WTC11 (cell line): ENCODE measurements at regions not wholly inside any gene's neighbourhood (a gene's known extent, or its start where the extent isn't known, plus 50 kb on each side); places are given as distances from the start of the nearest gene placed in this dataset.

Experiments used
- ATAC-seq: fragments of 200-7000 bp; cut with Tn5 transposase; 2 replicates; pipeline ENCODE4 v1.10.0; 2021; ENCODE audit warnings: mild to moderate bottlenecking, moderate library complexity
- CTCF ChIA-PET: fragments of 300-600 bp; sonication (Branson Sonifier 250); formaldehyde crosslinking; loops from one replicate; lab custom pipeline; 2021; ENCODE audit warnings: antibody characterized with exemption; lab: Charles Lee
- POLR2A ChIA-PET: fragments of 350-600 bp; sonication (Branson Sonifier 250); formaldehyde crosslinking; loops from one replicate; lab custom pipeline; 2021; ENCODE audit warnings: antibody characterized with exemption; lab: Charles Lee
- DNase-seq: peaks from one replicate; pipeline ENCODE4 v3.0.0; 2021; ENCODE audit warnings: low spot score
- H3K27ac Mint-ChIP-seq: 2 replicates; pipeline ENCODE4 v1.8.0; 2021; ENCODE audit warnings: mixed read lengths
- H3K27me3 Mint-ChIP-seq: 2 replicates; pipeline ENCODE4 v1.8.0; 2021; ENCODE audit warnings: low read depth, mild to moderate bottlenecking, moderate library complexity, mixed read lengths
- H3K36me3 Mint-ChIP-seq: 2 replicates; pipeline ENCODE4 v1.8.0; 2021; ENCODE audit warnings: mixed read lengths
- H3K4me1 Mint-ChIP-seq: 2 replicates; pipeline ENCODE4 v1.8.0; 2022; ENCODE audit warnings: mixed read lengths
- H3K4me3 Mint-ChIP-seq: 2 replicates; pipeline ENCODE4 v1.8.0; 2021; ENCODE audit warnings: mild to moderate bottlenecking, moderate library complexity, mixed read lengths
- H3K9me3 Mint-ChIP-seq: 2 replicates; pipeline ENCODE4 v1.8.0; 2021; ENCODE audit warnings: mixed read lengths
- CREB1 ChIP-seq: sonication (generic); formaldehyde crosslinking; IDR thresholded peaks from 2 replicates; pipeline ENCODE4 v1.8.0; 2023; ENCODE audit warnings: mild to moderate bottlenecking, missing genetic modification reagents
- ESRRA ChIP-seq: sonication (generic); formaldehyde crosslinking; IDR thresholded peaks from 2 replicates; pipeline ENCODE4 v1.8.1; 2022; ENCODE audit warnings: mild to moderate bottlenecking, missing genetic modification reagents, borderline replicate concordance
- ETV6 ChIP-seq: sonication (generic); formaldehyde crosslinking; IDR thresholded peaks from 2 replicates; pipeline ENCODE4 v1.8.1; 2022; ENCODE audit warnings: mild to moderate bottlenecking, missing genetic modification reagents
- FOXJ3 ChIP-seq: sonication (generic); formaldehyde crosslinking; IDR thresholded peaks from 2 replicates; pipeline ENCODE4 v1.9.0; 2021; ENCODE audit warnings: missing genetic modification reagents, mild to moderate bottlenecking, borderline replicate concordance
- FOXP1 ChIP-seq: sonication (generic); formaldehyde crosslinking; IDR thresholded peaks from 2 replicates; pipeline ENCODE4 v1.8.0; 2022; ENCODE audit warnings: missing genetic modification reagents, mild to moderate bottlenecking, moderate library complexity, borderline replicate concordance
- GABPB1 ChIP-seq: sonication (generic); formaldehyde crosslinking; IDR thresholded peaks from 2 replicates; pipeline ENCODE4 v1.8.1; 2023; ENCODE audit warnings: mild to moderate bottlenecking, missing genetic modification reagents
- IRF1 ChIP-seq: sonication (generic); formaldehyde crosslinking; IDR thresholded peaks from 2 replicates; pipeline ENCODE4 v1.8.0; 2023; ENCODE audit warnings: missing genetic modification reagents
- IRF2 ChIP-seq: sonication (generic); formaldehyde crosslinking; IDR thresholded peaks from 2 replicates; pipeline ENCODE4 v1.8.0; 2022; ENCODE audit warnings: low read depth, missing genetic modification reagents, borderline replicate concordance
- JUN ChIP-seq: sonication (generic); formaldehyde crosslinking; IDR thresholded peaks from 2 replicates; pipeline ENCODE4 v1.8.0; 2023; ENCODE audit warnings: mild to moderate bottlenecking, missing genetic modification reagents
- MXD4 ChIP-seq: fragments of 250-450 bp; sonication (Bioruptor Pico); IDR thresholded peaks from 2 replicates; pipeline ENCODE4 v1.8.0; 2021; ENCODE audit warnings: mild to moderate bottlenecking, moderate library complexity, borderline replicate concordance
- MYBL2 ChIP-seq: sonication (generic); formaldehyde crosslinking; IDR thresholded peaks from 2 replicates; pipeline ENCODE4 v1.8.1; 2023; ENCODE audit warnings: mild to moderate bottlenecking, moderate library complexity, missing genetic modification reagents
- NFATC4 ChIP-seq: fragments of 250-450 bp; sonication (Bioruptor Pico); IDR thresholded peaks from 2 replicates; pipeline ENCODE4 v1.9.0; 2021; ENCODE audit warnings: mild to moderate bottlenecking
- RELA ChIP-seq: sonication (generic); formaldehyde crosslinking; IDR thresholded peaks from 2 replicates; pipeline ENCODE4 v1.8.1; 2022; ENCODE audit warnings: missing genetic modification reagents, mild to moderate bottlenecking, borderline replicate concordance
- SOX15 ChIP-seq: fragments of 250-450 bp; sonication (Bioruptor Pico); IDR thresholded peaks from 2 replicates; pipeline ENCODE4 v1.9.0; 2021; ENCODE audit warnings: mild to moderate bottlenecking
- STAT6 ChIP-seq: sonication (generic); formaldehyde crosslinking; conservative IDR thresholded peaks from 2 replicates; pipeline ENCODE4 v1.8.1; 2023; ENCODE audit warnings: mild to moderate bottlenecking, low read depth, missing genetic modification reagents, moderate library complexity
- TP53 ChIP-seq: sonication (generic); formaldehyde crosslinking; IDR thresholded peaks from 2 replicates; pipeline ENCODE4 v1.8.1; 2023; ENCODE audit warnings: mild to moderate bottlenecking, missing genetic modification reagents
- USF2 ChIP-seq: sonication (generic); formaldehyde crosslinking; IDR thresholded peaks from 2 replicates; pipeline ENCODE4 v1.8.1; 2023; ENCODE audit warnings: mild to moderate bottlenecking, missing genetic modification reagents, moderate library complexity
- ZNF121 ChIP-seq: sonication (generic); formaldehyde crosslinking; IDR thresholded peaks from 2 replicates; pipeline ENCODE4 v1.8.0; 2023; ENCODE audit warnings: missing genetic modification reagents
- ZNF317 ChIP-seq: sonication (generic); formaldehyde crosslinking; IDR thresholded peaks from 2 replicates; pipeline ENCODE4 v1.8.1; 2023; ENCODE audit warnings: low read depth, mild to moderate bottlenecking, moderate library complexity, missing genetic modification reagents, borderline replicate concordance

GRCh38 chr2:42969231-42970150 lies 177.1 kb upstream of the HAAO start:
- no peaks in the 10 kb centered on the region for H3K27me3 Mint-ChIP-seq
- H3K36me3 Mint-ChIP-seq, result no peaks in the 10 kb centered on the region
- H3K4me3 Mint-ChIP-seq, result no peak overlapping the region
- H3K9me3 Mint-ChIP-seq, result peaks cover 8% of the 10 kb centered on the region
- DNase-seq (no peak), ATAC-seq (no peak)
- ChIA-PET CTCF (no interaction called here), POLR2A (no interaction called here)
- no peak overlapping the region for H3K27ac Mint-ChIP-seq
- TF ChIP-seq RELA (CRISPR knock-in tag), result no peak
- TF ChIP-seq ETV6 (CRISPR knock-in tag), result no peak
- no peak for TF ChIP-seq GABPB1 (CRISPR knock-in tag)
- no peak for TF ChIP-seq FOXJ3
- TF ChIP-seq ZNF317 (CRISPR knock-in tag), result no peak
- no peak for TF ChIP-seq MXD4
- no peak for TF ChIP-seq STAT6 (CRISPR knock-in tag)
- TF ChIP-seq JUN (CRISPR knock-in tag), result no peak
- TF ChIP-seq USF2 (CRISPR knock-in tag), result no peak
- TF ChIP-seq NFATC4 (CRISPR knock-in tag), result no peak
- TF ChIP-seq SOX15 (CRISPR knock-in tag), result no peak
- TF ChIP-seq IRF1 (CRISPR knock-in tag), result no peak
- no peak for TF ChIP-seq TP53
- TF ChIP-seq FOXP1 (CRISPR knock-in tag), result no peak
- no peak for TF ChIP-seq CREB1 (CRISPR knock-in tag)
- no peak for TF ChIP-seq ESRRA (CRISPR knock-in tag)
- TF ChIP-seq IRF2 (CRISPR knock-in tag), result no peak
- peaks cover 6% of the 10 kb centered on the region for H3K4me1 Mint-ChIP-seq

- Mint-ChIP-seq H3K36me3 (no peaks in the 10 kb centered on the region), H3K4me1 (peaks cover 3% of the 10 kb centered on the region), H3K9me3 (peaks cover 8% of the 10 kb centered on the region), H3K4me3 (no peak overlapping the region), H3K27ac (no peak overlapping the region), H3K27me3 (no peaks in the 10 kb centered on the region)
- no peak for DNase-seq
- ChIA-PET POLR2A (no interaction called here), CTCF (interaction anchor here (1.0 kb wide), 1 partner anchor 56 kb away, joined by 4 read pairs; no protein-coding TSS in a partner anchor)
- peak; percentile 43 for ATAC-seq
- TF ChIP-seq MYBL2 (CRISPR knock-in tag) (no peak), ZNF121 (peak; percentile 45; the same call in 1 of the 2 replicates)
Measured at GRCh38 chr2:42967959-42968674, 175.7 kb upstream of the HAAO start.
